ENCODE measurements at regions not wholly inside any gene's neighbourhood (a gene's known extent, or its start where the extent isn't known, plus 50 kb on each side); places are given as distances from the start of the nearest gene placed in this dataset.

- H3K27ac ChIP-seq (replicated peaks): no peak overlapping the region
- H3K27me3 ChIP-seq (ENCODE audit: insufficient read depth, poor library complexity, severe bottlenecking): no peaks in the 10 kb centered on the region
- TF ChIP-seq CTCF (IDR thresholded peaks at IDR 0.05; ENCODE audit: insufficient read depth, low read length) (no peak), SPI1 (IDR thresholded peaks at IDR 0.05; ENCODE audit: borderline replicate concordance, low read depth) (no peak), REST (IDR thresholded peaks at IDR 0.05; ENCODE audit: insufficient replicate concordance, low read depth) (no peak), GABPA (IDR thresholded peaks at IDR 0.05; ENCODE audit: low read depth) (no peak), POLR2AphosphoS5 (IDR thresholded peaks at IDR 0.05; ENCODE audit: low read depth) (no peak)
- H3K4me3 ChIP-seq (replicated peaks; ENCODE audit: insufficient read depth, low read length): no peak overlapping the region
- no peak for DNase-seq (ENCODE audit: low read depth in 1 of 2, low spot score in 1 of 2)
Observed at GRCh38 chr20:12808006-12808567, 200.7 kb upstream of the SPTLC3 start.

DNA sequence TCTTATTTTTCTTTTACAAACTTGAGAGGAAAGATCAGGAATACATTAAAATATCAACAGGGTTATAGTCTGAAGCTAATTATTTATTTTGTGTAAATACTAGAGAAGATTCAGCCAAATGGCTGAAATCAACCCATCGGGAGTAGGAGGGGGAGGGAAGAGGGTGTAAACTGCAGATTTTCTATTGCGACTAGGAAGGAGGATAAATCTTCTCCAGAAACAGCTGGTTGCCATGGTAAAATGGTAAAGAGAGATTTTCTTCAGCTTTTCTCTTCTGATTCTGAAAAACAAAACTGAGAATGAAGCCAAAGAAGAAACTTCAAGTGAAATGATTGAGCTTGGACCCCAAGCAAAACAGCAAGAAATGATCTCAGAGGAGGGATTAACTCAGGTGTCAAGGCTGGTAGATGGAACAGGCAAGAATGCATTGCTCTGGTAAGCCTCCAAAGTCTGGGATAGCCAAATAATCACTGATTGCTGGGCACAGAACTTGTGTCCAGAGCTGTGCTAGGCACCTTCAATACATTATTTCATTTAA, 193.5 kb upstream of the SPTLC3 start:
- Histone ChIP-seq H3K4me3 (replicated peaks; ENCODE audit: insufficient read depth, low read length) (no peak overlapping the region), H3K27ac (replicated peaks) (no peak overlapping the region), H3K27me3 (ENCODE audit: insufficient read depth, poor library complexity, severe bottlenecking) (no peaks in the 10 kb centered on the region)
- DNase-seq (ENCODE audit: low read depth in 1 of 2, low spot score in 1 of 2): no peak
- TF ChIP-seq POLR2AphosphoS5 (IDR thresholded peaks at IDR 0.05; ENCODE audit: low read depth): no peak
- TF ChIP-seq GABPA (IDR thresholded peaks at IDR 0.05; ENCODE audit: low read depth): no peak
- TF ChIP-seq CTCF (IDR thresholded peaks at IDR 0.05; ENCODE audit: insufficient read depth, low read length): no peak
- no peak for TF ChIP-seq SPI1 (IDR thresholded peaks at IDR 0.05; ENCODE audit: borderline replicate concordance, low read depth)
- no peak for TF ChIP-seq REST (IDR thresholded peaks at IDR 0.05; ENCODE audit: insufficient replicate concordance, low read depth)

- Histone ChIP-seq H3K27ac (replicated peaks) (no peak overlapping the region), H3K27me3 (ENCODE audit: insufficient read depth, poor library complexity, severe bottlenecking) (no peaks in the 10 kb centered on the region), H3K4me3 (replicated peaks; ENCODE audit: insufficient read depth, low read length) (no peak overlapping the region)
- TF ChIP-seq CTCF (IDR thresholded peaks at IDR 0.05; ENCODE audit: insufficient read depth, low read length) (no peak), SPI1 (IDR thresholded peaks at IDR 0.05; ENCODE audit: borderline replicate concordance, low read depth) (no peak), REST (IDR thresholded peaks at IDR 0.05; ENCODE audit: insufficient replicate concordance, low read depth) (no peak), POLR2AphosphoS5 (IDR thresholded peaks at IDR 0.05; ENCODE audit: low read depth) (no peak), GABPA (IDR thresholded peaks at IDR 0.05; ENCODE audit: low read depth) (no peak)
- DNase-seq (ENCODE audit: low read depth in 1 of 2, low spot score in 1 of 2): no peak
Observed at GRCh38 chr20:12815778-12816408, 192.9 kb upstream of the SPTLC3 start.

Data from HL-60 (cell line).